ENCODE measurements at regions not wholly inside any gene's neighbourhood (a gene's known extent, or its start where the extent isn't known, plus 50 kb on each side); places are given as distances from the start of the nearest gene placed in this dataset.

DNA sequence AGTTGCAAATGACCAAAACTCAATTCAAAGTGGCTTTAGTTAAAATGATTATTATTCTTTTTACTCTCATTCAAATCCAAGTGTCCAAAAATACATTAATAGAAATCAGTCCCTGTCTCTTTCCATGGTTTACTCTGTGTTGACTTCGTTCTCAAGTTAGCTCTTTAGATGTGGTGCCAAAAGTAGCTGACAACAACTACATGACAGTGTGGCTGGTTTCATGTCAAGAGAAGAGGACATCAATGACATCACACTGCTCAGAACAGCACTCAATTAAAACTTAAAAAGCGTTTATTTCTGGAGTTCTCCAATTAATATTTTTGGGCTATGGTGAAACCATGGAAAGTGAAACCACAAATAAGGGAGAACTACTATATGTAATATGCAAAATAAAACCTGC lies 1746.9 kb downstream of the LRRC4C start:
- TF ChIP-seq, protein P1, sequence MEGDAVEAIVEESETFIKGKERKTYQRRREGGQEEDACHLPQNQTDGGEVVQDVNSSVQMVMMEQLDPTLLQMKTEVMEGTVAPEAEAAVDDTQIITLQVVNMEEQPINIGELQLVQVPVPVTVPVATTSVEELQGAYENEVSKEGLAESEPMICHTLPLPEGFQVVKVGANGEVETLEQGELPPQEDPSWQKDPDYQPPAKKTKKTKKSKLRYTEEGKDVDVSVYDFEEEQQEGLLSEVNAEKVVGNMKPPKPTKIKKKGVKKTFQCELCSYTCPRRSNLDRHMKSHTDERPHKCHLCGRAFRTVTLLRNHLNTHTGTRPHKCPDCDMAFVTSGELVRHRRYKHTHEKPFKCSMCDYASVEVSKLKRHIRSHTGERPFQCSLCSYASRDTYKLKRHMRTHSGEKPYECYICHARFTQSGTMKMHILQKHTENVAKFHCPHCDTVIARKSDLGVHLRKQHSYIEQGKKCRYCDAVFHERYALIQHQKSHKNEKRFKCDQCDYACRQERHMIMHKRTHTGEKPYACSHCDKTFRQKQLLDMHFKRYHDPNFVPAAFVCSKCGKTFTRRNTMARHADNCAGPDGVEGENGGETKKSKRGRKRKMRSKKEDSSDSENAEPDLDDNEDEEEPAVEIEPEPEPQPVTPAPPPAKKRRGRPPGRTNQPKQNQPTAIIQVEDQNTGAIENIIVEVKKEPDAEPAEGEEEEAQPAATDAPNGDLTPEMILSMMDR (IDR thresholded peaks at IDR 0.05), result no peak
- TF ChIP-seq POLR2A (IDR thresholded peaks at IDR 0.05), result no peak
